ENCODE measurements at regions not wholly inside any gene's neighbourhood (a gene's known extent, or its start where the extent isn't known, plus 50 kb on each side); places are given as distances from the start of the nearest gene placed in this dataset.
"Not testable (repeated sequence)": the region's sequence is repeated elsewhere in the genome, so short reads cannot be mapped to it uniquely, and the experiment has no call there.

DNA sequence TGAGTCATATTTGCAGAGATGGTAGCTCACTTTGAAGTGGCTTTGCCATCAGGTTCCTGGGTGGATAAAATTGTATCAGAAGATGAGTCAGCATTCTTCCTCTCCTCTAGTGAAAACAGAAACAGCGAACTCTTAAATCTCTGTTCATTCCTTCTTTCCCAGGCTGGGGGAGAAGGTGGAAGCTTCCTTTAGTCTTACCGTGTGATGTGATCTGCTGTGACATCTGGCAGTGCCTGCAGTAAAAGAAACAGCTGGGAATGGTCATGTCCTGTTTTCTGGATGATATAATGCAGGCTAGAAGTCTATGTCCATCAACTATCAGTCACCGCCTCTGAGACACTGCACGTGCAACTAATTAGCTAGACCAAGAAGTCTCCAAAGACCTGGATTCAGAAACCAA lies 171.6 kb downstream of the VAPA start:
- no peak for DNase-seq (ENCODE audit: low spot score)

- no peak for DNase-seq (ENCODE audit: low spot score)
Measured at GRCh38 chr18:10085876-10086275, 172.1 kb downstream of the VAPA start.

- DNase-seq (ENCODE audit: low spot score): no peak
Measured at GRCh38 chr18:10086458-10087210, 172.8 kb downstream of the VAPA start.

DNA sequence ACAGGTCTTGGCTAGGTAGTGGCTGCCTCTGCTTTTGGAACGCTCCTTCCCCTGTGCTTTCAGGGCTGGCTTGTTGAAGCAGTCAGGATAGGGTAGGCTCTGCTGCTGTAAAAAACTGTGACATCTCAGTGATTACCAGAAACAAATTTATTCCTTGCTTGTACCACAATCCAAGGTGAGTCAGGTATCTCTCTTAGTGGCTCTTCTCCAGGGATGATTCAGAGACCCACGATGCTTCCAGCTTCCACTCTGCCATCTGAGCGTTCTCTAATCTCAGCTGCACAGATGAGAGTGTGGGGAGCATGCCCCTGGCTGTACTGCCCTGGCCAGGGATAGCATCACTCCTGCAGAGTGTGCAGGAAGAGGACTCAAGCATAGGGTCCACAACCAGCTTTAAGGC lies 174.9 kb downstream of the VAPA start:
- DNase-seq (ENCODE audit: low spot score): no peak

DNA sequence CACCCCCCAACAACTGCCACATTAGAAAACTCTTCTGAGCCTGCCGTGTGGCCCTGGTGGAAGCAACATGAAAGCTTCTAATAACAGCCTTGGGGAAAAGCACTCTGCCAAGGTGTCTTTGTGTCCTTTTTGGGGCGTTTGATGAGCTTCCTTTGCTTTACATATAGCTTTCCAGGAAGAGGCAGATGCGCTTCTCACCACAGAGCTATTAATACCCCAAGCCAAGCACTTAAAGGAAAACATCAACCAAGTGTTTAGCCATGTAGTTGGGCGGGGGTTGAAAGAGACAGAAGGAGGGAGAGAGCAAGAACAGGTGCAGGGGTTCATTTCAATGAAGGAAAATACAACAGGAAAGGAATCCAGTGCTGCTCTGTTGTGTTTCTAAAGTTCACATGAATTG lies 176.1 kb downstream of the VAPA start:
- DNase-seq (ENCODE audit: low spot score): no peak

DNA sequence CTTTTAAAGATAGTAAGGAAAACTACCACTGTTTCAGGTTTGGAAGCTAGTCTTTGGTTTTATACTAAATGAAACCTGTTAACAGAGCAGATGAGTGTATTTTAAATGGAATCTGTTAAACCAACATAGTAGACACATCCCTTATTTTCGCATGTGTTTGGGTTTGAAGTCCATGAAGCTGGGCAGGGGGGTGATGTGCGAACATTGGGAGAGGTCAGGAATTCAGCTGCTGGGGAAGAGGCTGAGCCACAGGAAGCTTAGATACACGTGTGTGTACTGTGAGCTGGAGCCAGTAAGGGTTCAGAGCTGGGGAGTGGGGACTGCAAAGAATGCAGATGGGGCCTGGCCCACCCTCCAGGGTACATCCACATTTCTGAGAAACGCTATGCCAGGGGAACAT lies 176.9 kb downstream of the VAPA start:
- DNase-seq (ENCODE audit: low spot score): no peak

- no peak for DNase-seq (ENCODE audit: low spot score)
Measured at GRCh38 chr18:10093445-10093844, 179.6 kb downstream of the VAPA start.

- DNase-seq (ENCODE audit: low spot score): no peak
Measured at GRCh38 chr18:10094154-10094553, 180.3 kb downstream of the VAPA start.

GRCh38 chr18:10094655-10095054 lies 180.8 kb downstream of the VAPA start:
- no peak for DNase-seq (ENCODE audit: low spot score)

- no peak for DNase-seq (ENCODE audit: low spot score)
Measured at GRCh38 chr18:10095356-10095755, 181.5 kb downstream of the VAPA start.

- DNase-seq (ENCODE audit: low spot score): no peak
Measured at GRCh38 chr18:10099539-10100140, 185.8 kb downstream of the VAPA start.

- no peak for DNase-seq (ENCODE audit: low spot score)
Measured at GRCh38 chr18:10100196-10100595, 186.4 kb downstream of the VAPA start.

GRCh38 chr18:10100941-10101701 lies 187.3 kb downstream of the VAPA start:
- DNase-seq (ENCODE audit: low spot score): peak; percentile 19

- DNase-seq (ENCODE audit: low spot score): no peak
Measured at GRCh38 chr18:10101729-10102128, 187.9 kb downstream of the VAPA start.

DNA sequence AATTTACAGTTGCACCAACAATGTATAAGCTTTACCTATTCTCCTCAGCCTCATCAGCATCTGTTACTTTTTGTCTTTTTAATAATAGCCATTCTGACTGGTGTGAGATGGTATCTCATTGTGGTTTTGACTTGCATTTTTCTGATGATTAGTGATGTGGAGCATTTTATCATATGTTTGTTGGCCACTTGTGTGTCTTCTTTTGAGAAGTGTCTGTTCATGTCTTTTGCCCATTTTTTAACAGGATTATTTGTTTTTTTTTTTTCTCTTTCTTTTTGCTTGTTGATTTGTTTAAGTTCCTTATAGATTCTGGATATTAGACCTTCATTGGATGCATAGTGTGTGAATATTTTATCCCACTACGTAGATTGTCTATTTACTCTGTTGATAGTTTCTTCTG lies 191.3 kb downstream of the VAPA start:
- not testable (repeated sequence) for DNase-seq (ENCODE audit: low spot score)

GRCh38 chr18:10111191-10111590 lies 197.4 kb downstream of the VAPA start:
- DNase-seq (ENCODE audit: low spot score): no peak

- DNase-seq (ENCODE audit: low spot score): no peak
Measured at GRCh38 chr18:10111944-10112343, 198.1 kb downstream of the VAPA start.

DNA sequence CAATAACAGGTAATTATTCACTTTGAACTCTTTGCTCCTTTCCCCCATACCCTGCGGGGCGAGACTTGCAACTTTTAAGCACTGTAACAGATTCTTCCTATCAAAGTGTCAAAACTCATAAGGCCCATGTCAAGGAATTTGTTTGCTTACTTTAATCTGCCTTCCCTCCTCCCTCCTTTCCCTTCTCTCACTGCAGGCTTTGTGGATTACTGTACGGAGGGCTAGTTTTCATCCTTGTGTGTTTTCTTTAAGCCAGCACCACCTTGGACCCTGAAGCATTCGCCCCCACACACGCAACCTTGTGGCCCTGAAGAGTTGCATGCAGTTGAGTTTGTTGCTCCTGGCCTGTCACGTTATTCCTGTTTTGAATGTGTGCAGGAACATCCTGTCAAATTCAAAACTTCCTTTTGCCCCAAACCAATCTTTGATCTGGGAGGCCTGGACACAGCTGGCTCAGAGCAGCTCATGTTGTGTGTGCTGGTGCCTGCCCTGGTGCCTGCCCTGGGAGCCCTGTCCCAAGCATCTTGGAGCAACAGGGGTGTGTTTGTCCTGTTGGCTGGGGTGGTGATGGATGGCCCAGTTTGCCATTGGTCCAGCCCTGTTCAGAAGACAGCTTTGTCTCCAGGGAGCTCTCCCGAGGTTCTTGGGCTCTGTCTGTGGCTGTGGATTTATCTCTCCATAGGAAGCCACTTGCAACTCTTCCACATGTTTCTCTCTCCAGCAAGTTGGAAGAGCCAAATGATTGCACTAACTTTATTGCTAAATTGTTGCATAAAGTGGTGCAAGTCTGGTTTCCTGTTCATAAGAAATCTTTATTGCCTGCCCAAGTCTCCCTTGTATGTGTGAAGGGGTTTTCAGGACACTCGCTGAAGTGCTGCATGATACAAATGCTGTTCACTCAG lies 199.6 kb downstream of the VAPA start:
- no peak for DNase-seq (ENCODE audit: low spot score)

DNA sequence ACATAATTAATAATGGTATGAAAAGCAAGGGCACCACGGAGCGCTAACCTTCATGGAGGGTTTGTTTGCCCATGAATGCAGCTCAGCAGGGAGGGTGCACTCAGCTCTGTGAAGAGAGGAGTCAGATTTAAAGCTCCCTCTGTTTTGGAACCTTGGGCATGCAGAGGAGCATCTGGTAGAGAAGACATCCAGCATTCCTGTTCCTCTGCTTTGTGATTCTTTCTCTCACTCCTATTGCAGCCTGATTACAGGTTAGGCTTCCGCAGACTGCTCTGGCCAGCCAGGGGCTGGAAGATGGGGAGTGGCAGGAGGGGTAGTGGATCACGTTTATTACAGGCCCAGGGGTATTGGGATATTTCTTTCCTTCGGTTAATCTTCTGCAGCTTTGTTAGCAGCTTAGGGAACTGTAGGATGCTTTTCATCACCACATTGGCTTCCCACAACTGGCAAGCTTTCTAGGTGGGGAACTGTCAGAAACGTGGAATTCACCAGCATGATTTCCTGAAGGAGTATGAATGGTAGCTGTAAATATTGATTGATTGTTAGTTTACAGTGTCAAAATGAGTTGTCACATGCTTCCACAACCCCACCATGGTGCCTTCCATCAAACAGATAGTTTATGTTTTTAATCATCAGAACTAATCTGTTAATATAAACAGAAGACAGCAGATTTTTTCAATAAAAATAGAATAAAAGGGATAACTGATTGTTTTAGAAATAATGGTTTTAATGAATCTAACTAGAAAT lies 201.1 kb downstream of the VAPA start:
- DNase-seq (ENCODE audit: low spot score): no peak

DNA sequence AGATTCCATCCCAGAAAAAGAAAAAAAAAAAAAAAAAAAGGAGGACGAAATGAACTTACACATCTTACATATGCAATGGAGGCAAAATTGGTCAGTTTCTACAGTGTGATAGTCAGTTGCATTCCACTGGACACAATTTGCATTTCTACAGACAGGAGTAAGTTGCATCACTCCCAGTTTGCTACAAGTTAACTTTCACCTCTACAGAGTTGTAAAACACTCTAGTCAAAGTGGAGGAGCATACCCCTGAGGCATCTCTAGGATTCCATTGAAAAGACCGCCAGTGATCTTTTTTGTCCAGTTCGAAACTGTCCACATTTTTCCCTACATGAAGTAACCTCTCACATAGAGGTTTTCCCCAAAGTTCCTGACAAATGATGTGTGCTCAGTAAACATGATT lies 202.8 kb downstream of the VAPA start:
- no peak for DNase-seq (ENCODE audit: low spot score)

DNA sequence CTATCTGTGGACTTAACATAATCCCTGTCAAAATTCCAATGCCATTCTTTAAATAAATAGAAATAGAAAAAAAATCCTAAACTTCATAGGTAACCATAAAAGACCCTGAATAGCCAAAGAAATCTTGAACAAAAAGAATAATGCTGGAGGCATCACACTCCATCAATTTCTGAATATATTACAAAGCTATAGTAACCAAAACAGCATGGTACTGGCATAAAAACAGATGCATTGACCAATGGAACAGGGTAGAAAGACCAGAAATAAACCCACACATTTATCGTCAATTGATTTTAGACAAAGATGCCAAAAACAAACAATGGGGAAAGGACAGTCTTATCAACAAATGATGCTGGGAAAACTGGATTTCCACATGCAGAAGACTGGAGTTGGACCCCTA lies 205.7 kb downstream of the VAPA start:
- no peak for DNase-seq (ENCODE audit: low spot score)
